ENCODE measurements at regions not wholly inside any gene's neighbourhood (a gene's known extent, or its start where the extent isn't known, plus 50 kb on each side); places are given as distances from the start of the nearest gene placed in this dataset.

GRCh38 chr2:64268330-64269048 is 124.3 kb upstream of the PELI1 start:
- TF ChIP-seq POLR2A (IDR thresholded peaks at IDR 0.05) = no peak
- no peak for TF ChIP-seq CTCF (IDR thresholded peaks at IDR 0.05)
- DNase-seq = no peak
- Histone ChIP-seq H3K4me1 (peaks cover 0 to 15% (median 0%) of the 10 kb centered on the region in 4 donors), H3K9me3 (no peaks in the 10 kb centered on the region), H3K36me3 (no peaks in the 10 kb centered on the region), H3K4me3 (no peak overlapping the region), H3K27me3 (no peaks in the 10 kb centered on the region), H3K27ac (no peak overlapping the region)

- TF ChIP-seq POLR2A (IDR thresholded peaks at IDR 0.05) (peak in 1 of 2 donors; percentile 61), CTCF (IDR thresholded peaks at IDR 0.05) (no peak)
- no peaks in the 10 kb centered on the region for H3K27me3 ChIP-seq
- H3K4me3 ChIP-seq = peak overlapping the region in 1 of 4 donors; percentile 22
Observed at GRCh38 chr2:64273524-64274398, 129.5 kb upstream of the PELI1 start.

GRCh38 chr2:64274399-64275173 is 130.4 kb upstream of the PELI1 start:
- H3K36me3 ChIP-seq = no peaks in the 10 kb centered on the region
- H3K27ac ChIP-seq = peak overlapping the region; percentile 12 to 95 (median 76)
- TF ChIP-seq CTCF (IDR thresholded peaks at IDR 0.05) (no peak), POLR2A (IDR thresholded peaks at IDR 0.05) (no peak)
- no peaks in the 10 kb centered on the region for H3K27me3 ChIP-seq
- H3K9me3 ChIP-seq = no peaks in the 10 kb centered on the region
- H3K4me1 ChIP-seq = peaks cover 0 to 35% (median 6%) of the 10 kb centered on the region in 4 donors
- H3K4me3 ChIP-seq = peak overlapping the region in 1 of 4 donors; percentile 22
- DNase-seq = no peak

More at GRCh38 chr2:64273524-64274398, 129.5 kb upstream of the PELI1 start:
- DNase-seq = peak in 2 of 3 donors; percentile 77 to 86
- no peaks in the 10 kb centered on the region for H3K36me3 ChIP-seq
- H3K27ac ChIP-seq = peak overlapping the region; percentile 12 to 95 (median 76)
- no peaks in the 10 kb centered on the region for H3K9me3 ChIP-seq
- H3K4me1 ChIP-seq = peaks cover 0 to 35% (median 6%) of the 10 kb centered on the region in 4 donors

GRCh38 chr2:64275174-64275466 is 130.9 kb upstream of the PELI1 start:
- DNase-seq = no peak
- peaks cover 0 to 35% (median 6%) of the 10 kb centered on the region in 4 donors for H3K4me1 ChIP-seq
- no peaks in the 10 kb centered on the region for H3K36me3 ChIP-seq
- H3K27ac ChIP-seq = no peak overlapping the region
- H3K9me3 ChIP-seq = no peaks in the 10 kb centered on the region
- H3K27me3 ChIP-seq = no peaks in the 10 kb centered on the region
- TF ChIP-seq CTCF (IDR thresholded peaks at IDR 0.05) = no peak
- no peak overlapping the region for H3K4me3 ChIP-seq

- Histone ChIP-seq H3K4me1 (peaks cover 0 to 35% (median 6%) of the 10 kb centered on the region in 4 donors), H3K4me3 (no peak overlapping the region), H3K36me3 (no peaks in the 10 kb centered on the region), H3K9me3 (no peaks in the 10 kb centered on the region), H3K27ac (no peak overlapping the region), H3K27me3 (no peaks in the 10 kb centered on the region)
- TF ChIP-seq POLR2A (IDR thresholded peaks at IDR 0.05) (no peak), CTCF (IDR thresholded peaks at IDR 0.05) (no peak)
- DNase-seq = no peak
Observed at GRCh38 chr2:64276417-64277095, 132.3 kb upstream of the PELI1 start.

Data from Peyer's patch (tissue), 4 donors.